Cardiac fibroblast (primary cell): ENCODE measurements at regions not wholly inside any gene's neighbourhood (a gene's known extent, or its start where the extent isn't known, plus 50 kb on each side); places are given as distances from the start of the nearest gene placed in this dataset.

ENCODE experiments used
- DNase-seq, 2 donors: peaks; one replicate each; pipeline versions ENCODE4 v3.0.0 to v3.0.0-alpha.2; 2010; ENCODE audit warnings: low read depth in 2 of 2
- H3K4me3 ChIP-seq, 2 donors: replicated peaks in 1 of 2; 1 replicate in 1 of 2; 2 replicates in 1 of 2; pipeline ENCODE4 v1.5.1; 2011; ENCODE audit warnings: low read depth in 2 of 2, low read length in 2 of 2, mild to moderate bottlenecking in 2 of 2, moderate library complexity in 1 of 2
- TF ChIP-seq, protein P1 (sequence below): IDR thresholded peaks from one replicate; pipeline ENCODE4 v1.5.1; 2011; ENCODE audit warnings: low read depth, mild to moderate bottlenecking, low read length, inconsistent platforms

- no peak overlapping the region for H3K4me3 ChIP-seq
- no peak for DNase-seq
- TF ChIP-seq, protein P1, sequence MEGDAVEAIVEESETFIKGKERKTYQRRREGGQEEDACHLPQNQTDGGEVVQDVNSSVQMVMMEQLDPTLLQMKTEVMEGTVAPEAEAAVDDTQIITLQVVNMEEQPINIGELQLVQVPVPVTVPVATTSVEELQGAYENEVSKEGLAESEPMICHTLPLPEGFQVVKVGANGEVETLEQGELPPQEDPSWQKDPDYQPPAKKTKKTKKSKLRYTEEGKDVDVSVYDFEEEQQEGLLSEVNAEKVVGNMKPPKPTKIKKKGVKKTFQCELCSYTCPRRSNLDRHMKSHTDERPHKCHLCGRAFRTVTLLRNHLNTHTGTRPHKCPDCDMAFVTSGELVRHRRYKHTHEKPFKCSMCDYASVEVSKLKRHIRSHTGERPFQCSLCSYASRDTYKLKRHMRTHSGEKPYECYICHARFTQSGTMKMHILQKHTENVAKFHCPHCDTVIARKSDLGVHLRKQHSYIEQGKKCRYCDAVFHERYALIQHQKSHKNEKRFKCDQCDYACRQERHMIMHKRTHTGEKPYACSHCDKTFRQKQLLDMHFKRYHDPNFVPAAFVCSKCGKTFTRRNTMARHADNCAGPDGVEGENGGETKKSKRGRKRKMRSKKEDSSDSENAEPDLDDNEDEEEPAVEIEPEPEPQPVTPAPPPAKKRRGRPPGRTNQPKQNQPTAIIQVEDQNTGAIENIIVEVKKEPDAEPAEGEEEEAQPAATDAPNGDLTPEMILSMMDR: no peak
Observed at GRCh38 chr11:115930886-115931547, 426.8 kb upstream of the CADM1 start.

DNA sequence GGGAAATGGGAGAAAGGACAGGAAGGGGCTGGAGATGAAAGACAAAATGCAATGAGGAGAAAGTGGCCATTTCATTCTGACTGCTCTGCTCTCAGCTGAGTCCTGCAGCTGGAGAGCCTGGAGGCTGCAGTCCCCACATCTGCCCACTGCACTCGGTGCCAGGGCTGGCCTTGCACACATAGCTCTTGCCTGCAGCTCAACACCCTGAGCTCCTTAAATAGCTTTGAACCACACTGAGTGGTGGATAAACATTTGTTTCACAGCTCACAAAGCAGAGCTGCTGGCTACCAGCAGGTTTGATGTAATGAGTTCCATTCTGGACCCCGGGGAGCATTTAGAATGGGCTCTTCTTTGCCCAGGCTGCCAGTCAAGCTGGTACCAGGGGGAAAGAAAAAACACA lies 426.1 kb upstream of the CADM1 start:
- H3K4me3 ChIP-seq: no peak overlapping the region
- TF ChIP-seq, protein P1: no peak
- DNase-seq: no peak

GRCh38 chr11:115929618-115930129 lies 425.5 kb upstream of the CADM1 start:
- DNase-seq: no peak
- H3K4me3 ChIP-seq: no peak overlapping the region
- TF ChIP-seq, protein P1: no peak

GRCh38 chr11:115928811-115929210 lies 424.6 kb upstream of the CADM1 start:
- TF ChIP-seq, protein P1: no peak
- no peak overlapping the region for H3K4me3 ChIP-seq
- no peak for DNase-seq

DNA sequence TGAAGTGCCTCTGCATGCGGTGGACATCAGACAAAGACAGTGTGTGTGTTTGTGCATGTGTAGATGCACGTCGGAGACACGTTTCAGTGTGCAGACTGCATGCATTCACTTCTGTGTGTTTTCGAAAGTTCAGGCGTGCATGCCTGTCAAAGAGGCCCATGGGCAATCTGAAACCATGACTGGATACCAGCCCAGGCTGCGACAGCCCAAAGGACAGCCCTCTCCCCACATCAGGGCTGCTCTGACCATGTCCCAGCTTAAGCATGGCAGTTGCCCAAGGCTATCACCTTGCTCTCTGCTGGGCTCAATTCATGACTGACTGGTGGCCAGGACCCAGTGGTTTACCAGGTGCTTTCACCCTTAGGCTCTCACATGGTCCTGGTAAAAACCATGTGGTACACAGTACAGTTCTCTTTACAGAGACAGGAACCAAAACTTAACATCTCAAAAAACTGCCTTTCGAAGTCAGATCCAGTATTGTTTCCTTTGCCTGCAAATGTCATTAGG lies 423.7 kb upstream of the CADM1 start:
- no peak for DNase-seq
- TF ChIP-seq, protein P1: no peak
- H3K4me3 ChIP-seq: no peak overlapping the region

- DNase-seq: no peak
- TF ChIP-seq, protein P1: no peak
- no peak overlapping the region for H3K4me3 ChIP-seq
Observed at GRCh38 chr11:115926601-115927000, 422.4 kb upstream of the CADM1 start.
